Muscle of arm (tissue), 1 donor: ENCODE measurements at regions not wholly inside any gene's neighbourhood (a gene's known extent, or its start where the extent isn't known, plus 50 kb on each side); places are given as distances from the start of the nearest gene placed in this dataset.
"Not testable (repeated sequence)": the region's sequence is repeated elsewhere in the genome, so short reads cannot be mapped to it uniquely, and the experiment has no call there.

ENCODE experiments used
- DNase-seq: peaks from one replicate; pipeline ENCODE4 v3.0.0-alpha.2; 2013

DNA sequence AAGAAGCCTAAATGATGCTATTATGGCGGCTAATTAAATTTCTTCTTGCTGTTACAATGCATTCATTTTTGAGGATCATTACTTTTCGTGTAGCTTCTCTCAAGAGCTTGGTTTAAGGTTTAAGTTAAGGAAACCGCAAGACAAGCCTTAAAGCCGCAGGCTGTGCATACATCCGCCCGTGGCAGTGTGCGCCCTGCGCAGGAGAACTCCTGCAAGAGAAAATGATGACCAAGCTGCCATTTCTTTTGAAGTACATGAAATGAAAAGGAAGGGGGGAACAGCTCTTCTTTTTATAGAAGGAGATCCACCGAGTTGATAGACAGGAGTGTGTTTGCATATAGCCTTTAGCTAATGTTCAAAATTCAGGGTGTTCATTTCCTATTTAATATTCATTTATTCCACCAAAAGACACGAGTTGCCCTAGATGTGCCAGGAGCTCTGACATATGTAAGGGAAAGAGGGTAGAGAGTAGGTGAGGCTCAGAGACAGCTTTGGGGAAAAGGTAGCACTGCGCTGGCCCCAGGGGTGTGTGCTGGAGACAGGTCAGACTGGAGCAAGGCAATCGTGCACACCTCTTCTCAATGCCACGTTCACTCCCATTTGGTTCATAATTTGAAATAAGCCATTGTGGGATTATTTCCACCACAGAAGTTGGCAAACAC lies 112.1 kb upstream of the LDB2 start:
- no peak for DNase-seq

GRCh38 chr4:17009871-17010367 lies 111.5 kb upstream of the LDB2 start:
- no peak for DNase-seq

DNA sequence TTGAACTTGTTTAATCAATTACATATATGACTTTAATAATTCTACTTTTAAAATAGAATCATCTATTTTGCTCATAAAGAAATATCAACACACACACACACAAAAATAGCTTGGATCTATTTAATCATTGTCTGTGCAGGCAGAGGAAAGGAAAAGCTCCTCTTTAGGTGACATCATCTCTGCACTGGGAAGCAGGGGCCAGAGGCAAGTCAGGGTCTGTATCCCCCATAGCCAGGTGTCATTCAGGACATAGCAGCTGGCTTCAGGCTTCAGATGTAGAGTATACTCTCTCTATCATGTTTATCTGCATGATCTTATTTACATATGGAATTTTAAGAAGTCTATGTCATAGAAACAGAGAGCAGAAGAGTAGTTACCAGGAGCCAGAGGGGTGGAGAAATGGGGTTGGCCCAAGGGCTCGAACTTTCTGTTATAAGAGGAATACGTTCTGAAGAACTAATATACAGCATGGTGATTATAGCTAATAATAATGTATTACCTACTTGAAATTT lies 110.4 kb upstream of the LDB2 start:
- DNase-seq: no peak

GRCh38 chr4:17003606-17004392 lies 105.4 kb upstream of the LDB2 start:
- not testable (repeated sequence) for DNase-seq

- DNase-seq: no peak
Measured at GRCh38 chr4:16995451-16995850, 97.0 kb upstream of the LDB2 start.

DNA sequence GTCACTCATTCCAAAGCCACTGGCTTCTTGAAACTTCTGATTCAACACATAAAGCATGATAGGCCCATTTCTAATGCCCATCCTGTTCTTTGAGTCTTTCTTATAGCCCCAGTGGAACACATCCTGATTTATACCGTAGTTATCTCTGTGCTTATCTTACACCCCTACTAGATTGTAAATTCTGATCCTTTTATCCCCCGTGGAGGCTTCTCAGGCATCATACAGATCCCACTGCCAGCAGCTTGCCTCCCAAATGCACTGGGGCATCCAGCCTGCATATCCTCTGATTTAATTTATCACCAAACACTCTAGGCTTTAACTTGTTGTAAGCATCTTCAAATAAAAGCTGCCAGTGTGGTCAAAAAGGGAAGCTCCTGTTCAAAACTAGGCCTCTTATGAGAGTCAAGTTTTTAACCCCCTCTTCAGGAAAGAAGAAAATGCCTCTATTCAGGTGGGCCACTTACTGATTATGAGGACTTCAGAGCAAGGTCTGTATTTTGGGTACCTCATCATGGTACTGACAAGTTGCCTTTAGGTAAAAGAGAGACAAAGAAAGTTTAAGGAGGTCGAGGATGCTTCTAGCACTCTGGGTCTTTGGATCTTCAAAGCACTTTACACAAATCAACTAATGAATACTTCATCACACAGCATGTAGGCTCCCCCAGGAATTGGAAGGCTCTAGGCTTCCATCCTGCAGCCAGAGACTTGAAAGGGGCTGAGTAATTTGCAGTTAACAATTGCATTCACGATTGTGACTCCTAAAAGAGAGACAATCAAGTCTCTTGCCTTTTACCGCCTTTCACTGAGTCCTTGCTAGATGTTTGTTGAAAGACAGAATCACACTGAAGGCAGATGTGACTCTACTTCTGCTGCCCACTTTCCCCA lies 95.8 kb upstream of the LDB2 start:
- DNase-seq: no peak

- no peak for DNase-seq
Measured at GRCh38 chr4:16992566-16993225, 94.3 kb upstream of the LDB2 start.

- DNase-seq: no peak
Measured at GRCh38 chr4:16991450-16991849, 93.0 kb upstream of the LDB2 start.

DNA sequence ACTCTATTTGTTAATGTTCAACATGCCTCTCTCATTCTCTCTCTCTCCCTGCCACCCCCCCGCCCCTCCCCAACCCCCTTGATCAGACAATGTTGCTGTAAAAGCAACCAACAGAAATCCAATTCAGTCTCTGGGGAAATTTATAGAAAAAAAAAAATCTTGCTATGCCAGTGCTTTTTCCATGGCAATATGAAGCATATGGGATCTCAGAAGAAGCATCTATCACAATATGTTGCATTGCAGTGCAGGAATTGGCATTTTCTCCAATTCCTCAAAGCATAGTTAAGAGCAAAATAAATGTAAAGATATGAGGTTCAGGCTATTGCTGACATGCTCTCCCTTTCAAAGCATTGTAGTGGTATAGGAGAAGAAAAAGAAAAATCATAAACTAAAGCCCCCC lies 90.9 kb upstream of the LDB2 start:
- no peak for DNase-seq

DNA sequence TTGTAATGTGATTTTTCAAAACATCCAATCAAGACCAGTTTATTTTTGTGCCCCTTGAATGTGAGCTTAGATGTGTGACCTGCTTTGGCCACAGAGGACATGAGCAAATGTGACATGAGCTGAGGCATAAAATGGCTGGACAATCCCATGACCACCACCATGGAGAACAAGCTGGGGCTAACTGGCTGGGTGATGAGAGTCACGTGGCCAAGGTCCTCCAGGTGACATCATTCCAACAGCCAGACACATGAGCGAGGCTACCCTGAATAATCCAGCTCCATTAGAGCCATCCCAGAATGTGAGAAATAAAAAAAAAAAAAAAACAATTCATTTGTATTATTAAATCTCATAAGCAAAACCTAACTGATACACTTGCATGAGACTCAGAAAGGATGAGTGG lies 90.4 kb upstream of the LDB2 start:
- no peak for DNase-seq

- DNase-seq: no peak
Measured at GRCh38 chr4:16977081-16977480, 78.6 kb upstream of the LDB2 start.

DNA sequence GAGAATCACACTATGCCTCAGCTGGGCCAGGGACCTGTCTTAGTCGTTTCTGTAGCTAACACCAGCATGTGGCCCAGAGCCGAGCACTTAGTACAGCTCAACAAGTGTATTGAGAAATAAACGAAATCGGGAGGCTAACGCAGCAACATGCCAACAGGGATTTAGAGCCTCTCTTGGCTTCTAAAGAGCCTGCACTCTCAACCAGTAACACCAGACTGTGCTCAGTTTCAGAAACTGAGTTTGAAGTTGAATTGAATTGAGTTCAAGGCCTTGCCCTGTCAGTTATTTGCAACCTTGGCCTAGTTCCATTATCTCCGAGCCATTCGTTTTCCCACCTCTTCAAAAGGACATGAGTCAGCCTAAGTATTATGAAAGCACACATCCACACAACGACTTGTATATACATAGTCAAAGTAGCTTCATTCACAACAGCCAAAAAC lies 71.3 kb upstream of the LDB2 start:
- no peak for DNase-seq

- DNase-seq: peak; percentile 70
Measured at GRCh38 chr4:16967722-16968121, 69.3 kb upstream of the LDB2 start.

GRCh38 chr4:16959305-16959704 lies 60.9 kb upstream of the LDB2 start:
- DNase-seq: no peak

DNA sequence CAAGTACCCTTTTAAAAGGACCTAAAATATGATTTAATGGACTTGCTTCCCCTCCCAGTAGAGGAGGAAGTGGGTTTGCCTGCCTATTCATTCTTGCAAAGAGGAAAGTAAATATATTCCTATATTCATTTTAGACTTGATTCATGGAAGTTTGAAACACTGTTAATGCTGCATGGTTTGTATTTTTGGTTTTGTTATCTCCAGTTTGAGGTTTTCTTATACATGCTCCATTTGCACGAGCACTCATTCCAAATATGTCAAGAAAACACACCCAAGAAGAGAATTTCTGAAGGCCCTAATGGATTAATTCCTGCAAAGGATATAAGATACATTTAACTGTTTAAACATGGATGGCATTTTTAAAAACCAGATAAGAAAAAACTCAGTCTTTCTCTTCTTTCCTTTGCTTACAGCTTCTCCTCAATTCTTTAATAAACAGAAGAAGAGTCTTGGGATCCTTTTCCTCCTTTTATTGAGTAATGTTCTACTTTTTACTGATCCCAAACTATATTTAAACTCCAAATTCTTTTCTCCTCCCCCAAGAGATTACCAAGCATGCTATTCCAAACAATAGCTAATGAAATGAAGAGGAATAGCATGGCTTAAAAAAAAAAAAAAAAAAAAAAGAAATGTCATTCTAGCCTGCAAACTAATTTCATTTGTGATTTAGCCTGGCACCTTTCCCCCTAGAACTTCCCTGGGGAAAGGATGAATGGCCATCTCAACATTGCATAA lies 54.6 kb upstream of the LDB2 start:
- no peak for DNase-seq

- DNase-seq: no peak
Measured at GRCh38 chr4:16952462-16952871, 54.0 kb upstream of the LDB2 start.
